GM12891 (cell line): ENCODE measurements at regions not wholly inside any gene's neighbourhood (a gene's known extent, or its start where the extent isn't known, plus 50 kb on each side); places are given as distances from the start of the nearest gene placed in this dataset.

Source experiments
- PAX5 ChIP-seq: IDR thresholded peaks from 2 replicates; pipeline ENCODE4 v1.6.1; 2011; ENCODE audit warnings: low read length, moderate library complexity, mild to moderate bottlenecking; ENCODE audit not compliant: insufficient read depth, severe bottlenecking
- POLR2A ChIP-seq: IDR thresholded peaks from 2 replicates; pipeline ENCODE4 v1.6.1; 2011; ENCODE audit warnings: low read depth, low read length, control low read depth
- POLR2AphosphoS5 ChIP-seq: IDR thresholded peaks from 2 replicates; pipeline ENCODE4 v1.6.1; 2011; ENCODE audit warnings: low read depth, low read length, control low read depth

- TF ChIP-seq POLR2A (no peak), PAX5 (no peak), POLR2AphosphoS5 (no peak)
These were observed 2125.3 kb upstream of the RAG2 start for GRCh38 chr11:38723361-38723760.
